ENCODE measurements at regions not wholly inside any gene's neighbourhood (a gene's known extent, or its start where the extent isn't known, plus 50 kb on each side); places are given as distances from the start of the nearest gene placed in this dataset.

DNA sequence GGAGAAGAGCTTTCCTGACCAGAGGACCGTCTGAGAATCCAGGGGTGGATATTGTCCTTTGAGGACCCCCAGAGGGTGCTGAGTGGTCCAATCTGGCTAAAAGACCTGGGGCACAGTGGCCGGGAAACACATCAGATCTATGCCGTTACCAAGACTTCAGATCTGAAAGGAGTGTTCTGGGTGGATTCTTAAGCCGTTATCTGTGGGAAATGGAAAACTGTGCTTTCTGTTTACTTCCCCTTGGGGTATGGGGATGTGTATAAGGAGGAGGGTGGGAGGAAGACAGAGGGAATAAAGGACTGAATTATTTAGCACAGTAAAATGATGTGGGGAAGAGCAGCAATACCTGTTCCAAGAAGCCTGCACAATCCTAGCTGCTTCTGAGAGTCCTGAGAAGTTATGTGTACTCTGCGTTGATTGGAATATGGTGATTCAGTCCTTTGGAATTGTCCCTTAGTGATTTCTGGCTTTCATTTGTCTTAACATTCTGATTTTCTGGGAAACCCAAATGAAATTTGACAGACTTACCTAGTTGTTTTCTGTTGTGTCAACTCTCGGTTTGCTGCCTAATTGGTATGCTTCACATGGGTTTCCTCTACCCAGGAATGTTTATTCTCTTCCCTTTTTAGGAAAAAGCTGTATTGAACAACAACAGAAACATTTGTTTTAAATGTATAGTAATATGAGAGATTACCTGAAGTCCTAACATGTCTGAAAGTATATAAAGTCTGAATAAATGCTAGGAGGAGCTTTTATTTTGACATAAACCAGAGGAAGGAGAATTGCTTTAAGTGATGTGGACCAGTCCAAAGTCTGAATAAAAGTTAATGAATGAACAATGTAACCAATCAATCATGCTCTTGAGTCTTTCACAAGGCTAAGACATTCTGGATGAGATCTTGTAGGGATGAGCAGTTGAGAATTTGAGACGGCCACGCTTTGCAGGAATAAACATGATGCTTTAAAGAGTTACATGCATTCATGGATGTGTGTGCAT, 427.1 kb upstream of the C2CD4B start:
- no peak overlapping the region for H2BK120ac ChIP-seq (ENCODE audit: low read depth, low read length)
- H3K4me3 ChIP-seq (ENCODE audit: low read length in 2 of 2): no peak overlapping the region
- no peak overlapping the region for H2BK5ac ChIP-seq (ENCODE audit: low read length)
- H3K4ac ChIP-seq (ENCODE audit: low read length): no peak overlapping the region
- H2BK12ac ChIP-seq (ENCODE audit: low read length): no peak overlapping the region
- H3K9me3 ChIP-seq (replicated peaks in 1 of 2; ENCODE audit: control insufficient read depth in 2 of 2, insufficient read depth in 1 of 2, low read depth in 1 of 2, low read length in 2 of 2): no peaks in the 10 kb centered on the region
- no peaks in the 10 kb centered on the region for H3K27me3 ChIP-seq (ENCODE audit: control insufficient read depth in 3 of 3, insufficient read depth in 3 of 3, low read depth in 1 of 3, low read length in 3 of 3)
- no peak overlapping the region for H3K18ac ChIP-seq (ENCODE audit: low read length)
- H4K91ac ChIP-seq (ENCODE audit: low read depth, low read length, poor library complexity): no peak overlapping the region
- H3K27ac ChIP-seq (replicated peaks; ENCODE audit: low read length): no peak overlapping the region
- no peaks in the 10 kb centered on the region for H3K79me1 ChIP-seq (ENCODE audit: low read depth, low read length)
- no peak for DNase-seq (ENCODE audit: low spot score)
- H4K8ac ChIP-seq (ENCODE audit: low read depth, low read length): no peak overlapping the region
- H3K23ac ChIP-seq (ENCODE audit: low read depth, low read length, poor library complexity): no peak overlapping the region
- WGBS, 2 donors (ENCODE audit: extremely low coverage in 2 of 2, insufficient read length in 2 of 2, insufficient replicate concordance in 1 of 2): no CpG with 5 or more reads among the region's 8 CpGs
- no peak overlapping the region for H3K9ac ChIP-seq (ENCODE audit: low read depth, low read length, poor library complexity)
- H2AK5ac ChIP-seq (ENCODE audit: low read depth, low read length): no peak overlapping the region
- no peak overlapping the region for H3K14ac ChIP-seq (ENCODE audit: low read length)
- H3K36me3 ChIP-seq (replicated peaks in 1 of 2; ENCODE audit: control insufficient read depth in 2 of 2, insufficient read depth in 2 of 2, low read length in 2 of 2): no peaks in the 10 kb centered on the region
- H2AFZ ChIP-seq (ENCODE audit: low read length): no peak overlapping the region
- no peak overlapping the region for H2BK15ac ChIP-seq (ENCODE audit: low read length)
- peaks cover 4 to 8% of the 10 kb centered on the region in 2 donors for H3K4me1 ChIP-seq (ENCODE audit: control insufficient read depth in 2 of 2, insufficient read depth in 1 of 2, low read depth in 1 of 2, low read length in 2 of 2)
- no peak overlapping the region for H3K4me2 ChIP-seq (ENCODE audit: insufficient read depth, low read length, poor library complexity, severe bottlenecking)

DNA sequence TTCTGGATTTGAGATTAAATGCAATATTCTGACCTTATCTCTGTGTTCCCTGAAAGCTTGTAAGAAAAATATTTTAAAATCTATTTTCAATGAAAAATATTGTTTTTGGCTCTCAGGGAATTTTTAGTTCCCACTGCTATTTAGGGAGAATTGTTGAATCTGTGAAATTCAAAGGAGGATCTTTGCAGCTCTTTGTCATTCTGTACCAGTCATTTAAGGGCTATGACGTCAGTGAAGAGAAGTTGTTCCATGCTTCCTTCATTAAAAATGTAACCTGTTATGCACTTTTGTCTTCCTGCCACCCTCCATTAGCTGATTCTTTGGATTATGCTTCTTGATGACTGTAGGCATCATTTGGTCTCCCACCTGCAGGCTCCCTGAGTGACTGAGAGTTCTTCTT, 427.8 kb upstream of the C2CD4B start:
- H4K91ac ChIP-seq (ENCODE audit: low read depth, low read length, poor library complexity): no peak overlapping the region
- H3K23ac ChIP-seq (ENCODE audit: low read depth, low read length, poor library complexity): no peak overlapping the region
- H4K8ac ChIP-seq (ENCODE audit: low read depth, low read length): no peak overlapping the region
- no peaks in the 10 kb centered on the region for H3K9me3 ChIP-seq (replicated peaks in 1 of 2; ENCODE audit: control insufficient read depth in 2 of 2, insufficient read depth in 1 of 2, low read depth in 1 of 2, low read length in 2 of 2)
- no peak overlapping the region for H3K14ac ChIP-seq (ENCODE audit: low read length)
- H2BK15ac ChIP-seq (ENCODE audit: low read length): no peak overlapping the region
- H2AK5ac ChIP-seq (ENCODE audit: low read depth, low read length): no peak overlapping the region
- H2BK120ac ChIP-seq (ENCODE audit: low read depth, low read length): no peak overlapping the region
- no peak overlapping the region for H2AFZ ChIP-seq (ENCODE audit: low read length)
- no peak overlapping the region for H3K4ac ChIP-seq (ENCODE audit: low read length)
- WGBS, 2 donors (ENCODE audit: extremely low coverage in 2 of 2, insufficient read length in 2 of 2, insufficient replicate concordance in 1 of 2): no CpG with 5 or more reads among the region's 1 CpG
- H3K27me3 ChIP-seq (ENCODE audit: control insufficient read depth in 3 of 3, insufficient read depth in 3 of 3, low read depth in 1 of 3, low read length in 3 of 3): no peaks in the 10 kb centered on the region
- no peak overlapping the region for H2BK5ac ChIP-seq (ENCODE audit: low read length)
- no peak overlapping the region for H3K9ac ChIP-seq (ENCODE audit: low read depth, low read length, poor library complexity)
- no peak overlapping the region for H3K18ac ChIP-seq (ENCODE audit: low read length)
- no peak overlapping the region for H3K4me3 ChIP-seq (ENCODE audit: low read length in 2 of 2)
- no peak overlapping the region for H2BK12ac ChIP-seq (ENCODE audit: low read length)
- no peaks in the 10 kb centered on the region for H3K36me3 ChIP-seq (replicated peaks in 1 of 2; ENCODE audit: control insufficient read depth in 2 of 2, insufficient read depth in 2 of 2, low read length in 2 of 2)
- no peak overlapping the region for H3K27ac ChIP-seq (replicated peaks; ENCODE audit: low read length)
- peaks cover 4 to 8% of the 10 kb centered on the region in 2 donors for H3K4me1 ChIP-seq (ENCODE audit: control insufficient read depth in 2 of 2, insufficient read depth in 1 of 2, low read depth in 1 of 2, low read length in 2 of 2)
- no peaks in the 10 kb centered on the region for H3K79me1 ChIP-seq (ENCODE audit: low read depth, low read length)
- DNase-seq (ENCODE audit: low spot score): no peak
- H3K4me2 ChIP-seq (ENCODE audit: insufficient read depth, low read length, poor library complexity, severe bottlenecking): no peak overlapping the region

DNA sequence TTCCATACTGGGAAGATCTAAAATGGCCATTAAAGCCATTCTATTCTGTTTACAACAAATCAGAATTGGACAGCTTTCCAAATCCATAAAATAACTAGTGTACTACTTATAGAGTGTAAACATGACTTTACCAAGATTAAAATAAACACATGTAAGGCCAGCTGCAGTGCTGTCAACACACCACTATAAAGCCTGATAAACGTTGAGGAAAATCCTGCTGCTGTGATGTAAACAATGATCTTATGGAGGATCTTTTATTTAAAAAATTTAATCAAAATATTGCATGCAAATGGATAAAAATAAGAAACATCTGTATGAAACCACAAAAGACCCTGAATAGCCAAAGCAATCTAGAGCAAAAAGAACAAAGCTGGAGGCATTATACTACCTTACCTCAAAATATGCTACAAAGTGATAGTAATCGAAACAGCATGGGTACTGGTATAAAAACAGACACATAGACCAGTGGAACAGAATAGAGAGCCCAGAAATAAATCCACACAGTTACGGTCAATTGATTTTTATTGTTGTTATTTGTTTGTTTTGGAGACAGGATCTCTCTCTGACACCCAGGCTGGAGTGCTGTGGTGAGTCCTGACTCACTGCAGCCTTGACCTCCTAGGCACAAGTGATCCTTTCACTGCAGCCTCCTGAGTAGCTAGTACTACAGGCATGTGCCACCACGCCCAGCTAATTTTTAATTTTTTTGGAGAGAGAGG, 428.8 kb upstream of the C2CD4B start:
- Histone ChIP-seq H3K79me1 (ENCODE audit: low read depth, low read length) (no peaks in the 10 kb centered on the region), H3K9ac (ENCODE audit: low read depth, low read length, poor library complexity) (no peak overlapping the region), H3K27me3 (ENCODE audit: control insufficient read depth in 3 of 3, insufficient read depth in 3 of 3, low read depth in 1 of 3, low read length in 3 of 3) (no peaks in the 10 kb centered on the region), H2AK5ac (ENCODE audit: low read depth, low read length) (no peak overlapping the region), H3K4ac (ENCODE audit: low read length) (no peak overlapping the region), H2BK120ac (ENCODE audit: low read depth, low read length) (no peak overlapping the region), H4K8ac (ENCODE audit: low read depth, low read length) (no peak overlapping the region), H2BK15ac (ENCODE audit: low read length) (no peak overlapping the region), H4K91ac (ENCODE audit: low read depth, low read length, poor library complexity) (no peak overlapping the region), H3K27ac (replicated peaks; ENCODE audit: low read length) (no peak overlapping the region), H3K9me3 (replicated peaks in 1 of 2; ENCODE audit: control insufficient read depth in 2 of 2, insufficient read depth in 1 of 2, low read depth in 1 of 2, low read length in 2 of 2) (no peaks in the 10 kb centered on the region), H3K4me3 (ENCODE audit: low read length in 2 of 2) (no peak overlapping the region), H3K18ac (ENCODE audit: low read length) (no peak overlapping the region), H2BK5ac (ENCODE audit: low read length) (no peak overlapping the region), H3K23ac (ENCODE audit: low read depth, low read length, poor library complexity) (no peak overlapping the region), H3K14ac (ENCODE audit: low read length) (no peak overlapping the region), H3K4me2 (ENCODE audit: insufficient read depth, low read length, poor library complexity, severe bottlenecking) (no peak overlapping the region), H2AFZ (ENCODE audit: low read length) (no peak overlapping the region), H3K4me1 (ENCODE audit: control insufficient read depth in 2 of 2, insufficient read depth in 1 of 2, low read depth in 1 of 2, low read length in 2 of 2) (peaks cover 4 to 8% of the 10 kb centered on the region in 2 donors), H3K36me3 (replicated peaks in 1 of 2; ENCODE audit: control insufficient read depth in 2 of 2, insufficient read depth in 2 of 2, low read length in 2 of 2) (no peaks in the 10 kb centered on the region), H2BK12ac (ENCODE audit: low read length) (no peak overlapping the region)
- no peak for DNase-seq (ENCODE audit: low spot score)
- WGBS, 2 donors (ENCODE audit: extremely low coverage in 2 of 2, insufficient read length in 2 of 2, insufficient replicate concordance in 1 of 2): no CpG with 5 or more reads among the region's 4 CpGs

DNA sequence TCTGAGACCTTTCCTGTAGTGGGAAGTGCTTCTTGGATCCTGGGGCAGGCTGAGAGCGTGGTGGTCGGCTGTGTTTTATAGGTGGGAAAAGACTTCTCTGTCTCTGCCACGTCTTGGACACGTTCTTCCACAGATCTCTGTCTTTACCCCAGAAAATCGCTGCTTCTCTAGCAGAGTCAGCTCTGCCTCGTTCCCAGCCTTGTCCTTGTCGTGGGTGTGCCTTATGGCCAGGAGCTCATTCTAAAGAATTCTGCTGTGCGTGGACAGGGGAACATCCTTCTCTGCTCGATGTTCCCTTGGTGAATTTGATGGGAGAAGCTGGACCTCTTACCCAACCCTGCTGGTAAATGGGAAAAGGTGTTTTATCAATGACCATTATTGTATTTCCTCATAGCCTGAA, 433.1 kb upstream of the C2CD4B start:
- no peak overlapping the region for H2BK15ac ChIP-seq (ENCODE audit: low read length)
- no CpG with 5 or more reads among the region's 9 CpGs for WGBS, 2 donors (ENCODE audit: extremely low coverage in 2 of 2, insufficient read length in 2 of 2, insufficient replicate concordance in 1 of 2)

More for the DNA sequence above, 433.1 kb upstream of the C2CD4B start:
- Histone ChIP-seq H4K91ac (ENCODE audit: low read depth, low read length, poor library complexity) (no peak overlapping the region), H3K14ac (ENCODE audit: low read length) (no peak overlapping the region), H3K79me1 (ENCODE audit: low read depth, low read length) (no peaks in the 10 kb centered on the region), H3K4me1 (ENCODE audit: control insufficient read depth in 2 of 2, insufficient read depth in 1 of 2, low read depth in 1 of 2, low read length in 2 of 2) (peaks cover 0 to 8% of the 10 kb centered on the region in 2 donors), H3K9ac (ENCODE audit: low read depth, low read length, poor library complexity) (no peak overlapping the region), H2AFZ (ENCODE audit: low read length) (no peak overlapping the region), H2BK5ac (ENCODE audit: low read length) (no peak overlapping the region), H3K18ac (ENCODE audit: low read length) (no peak overlapping the region), H3K27ac (replicated peaks; ENCODE audit: low read length) (no peak overlapping the region), H4K8ac (ENCODE audit: low read depth, low read length) (no peak overlapping the region), H2BK120ac (ENCODE audit: low read depth, low read length) (no peak overlapping the region), H3K4me3 (ENCODE audit: low read length in 2 of 2) (no peak overlapping the region), H3K4me2 (ENCODE audit: insufficient read depth, low read length, poor library complexity, severe bottlenecking) (no peak overlapping the region), H3K23ac (ENCODE audit: low read depth, low read length, poor library complexity) (no peak overlapping the region), H3K9me3 (replicated peaks in 1 of 2; ENCODE audit: control insufficient read depth in 2 of 2, insufficient read depth in 1 of 2, low read depth in 1 of 2, low read length in 2 of 2) (no peaks in the 10 kb centered on the region), H2BK12ac (ENCODE audit: low read length) (no peak overlapping the region), H3K36me3 (replicated peaks in 1 of 2; ENCODE audit: control insufficient read depth in 2 of 2, insufficient read depth in 2 of 2, low read length in 2 of 2) (no peaks in the 10 kb centered on the region), H3K4ac (ENCODE audit: low read length) (no peak overlapping the region), H2AK5ac (ENCODE audit: low read depth, low read length) (no peak overlapping the region), H3K27me3 (ENCODE audit: control insufficient read depth in 3 of 3, insufficient read depth in 3 of 3, low read depth in 1 of 3, low read length in 3 of 3) (no peaks in the 10 kb centered on the region)
- no peak for DNase-seq (ENCODE audit: low spot score)
